Neural progenitor cell (in vitro differentiated cells): ENCODE measurements at regions not wholly inside any gene's neighbourhood (a gene's known extent, or its start where the extent isn't known, plus 50 kb on each side); places are given as distances from the start of the nearest gene placed in this dataset.

ENCODE experiments used
- DNase-seq: peaks from one replicate; pipeline ENCODE4 v3.0.0-alpha.2; 2016; ENCODE audit warnings: low spot score
- H2AFZ ChIP-seq: fragments of 200-600 bp; sonication (generic); replicated peaks from 2 replicates; pipeline ENCODE4 v1.6.1; 2016; ENCODE audit warnings: antibody characterized with exemption
- H3F3A ChIP-seq: fragments of 200-600 bp; sonication (generic); 2 replicates; pipeline ENCODE4 v1.6.1; 2016; ENCODE audit warnings: antibody characterized with exemption, low read depth
- H3K27ac ChIP-seq: fragments of 200-600 bp; sonication (generic); 2 replicates; pipeline ENCODE4 v1.5.1; 2016; ENCODE audit warnings: mild to moderate bottlenecking
- H3K27me3 ChIP-seq: fragments of 200-600 bp; sonication (generic); 2 replicates; pipeline ENCODE4 v1.6.1; 2016; ENCODE audit warnings: mild to moderate bottlenecking, moderate library complexity
- H3K36me3 ChIP-seq: fragments of 200-600 bp; sonication (generic); 2 replicates; pipeline ENCODE4 v1.5.1; 2016
- H3K4me1 ChIP-seq: fragments of 200-600 bp; sonication (generic); 2 replicates; pipeline ENCODE4 v1.6.1; 2016; ENCODE audit warnings: mixed run types
- H3K4me2 ChIP-seq: fragments of 200-600 bp; sonication (generic); 2 replicates; pipeline ENCODE4 v1.6.1; 2016
- H3K4me3 ChIP-seq: fragments of 200-600 bp; sonication (generic); 2 replicates; pipeline ENCODE4 v1.5.1; 2016
- H3K79me2 ChIP-seq: fragments of 200-600 bp; sonication (generic); 2 replicates; pipeline ENCODE4 v1.6.1; 2016; ENCODE audit warnings: low read depth
- H3K9ac ChIP-seq: fragments of 200-600 bp; sonication (generic); 2 replicates; pipeline ENCODE4 v1.6.1; 2016
- H3K9me3 ChIP-seq: fragments of 200-600 bp; sonication (generic); 2 replicates; pipeline ENCODE4 v1.5.1; 2016; ENCODE audit warnings: low read depth
- H4K20me1 ChIP-seq: fragments of 200-600 bp; sonication (generic); 2 replicates; pipeline ENCODE4 v1.6.1; 2016; ENCODE audit warnings: low read depth
- H3K27ac Mint-ChIP-seq: 3 replicates; pipeline ENCODE4 v1.8.0; 2021; ENCODE audit warnings: mixed read lengths
- H3K27me3 Mint-ChIP-seq: 2 replicates; pipeline ENCODE4 v1.8.0; 2022; ENCODE audit warnings: low read depth, mild to moderate bottlenecking, inconsistent platforms, moderate library complexity, mixed read lengths; ENCODE audit not compliant: insufficient read depth
- H3K36me3 Mint-ChIP-seq: 3 replicates; pipeline ENCODE4 v1.8.0; 2021; ENCODE audit warnings: mixed read lengths
- H3K4me1 Mint-ChIP-seq: 3 replicates; pipeline ENCODE4 v1.8.0; 2021; ENCODE audit warnings: mixed read lengths
- H3K4me3 Mint-ChIP-seq: 3 replicates; pipeline ENCODE4 v1.8.0; 2021; ENCODE audit warnings: mild to moderate bottlenecking, moderate library complexity, mixed read lengths
- H3K9me3 Mint-ChIP-seq: 3 replicates; pipeline ENCODE4 v1.8.0; 2020; ENCODE audit warnings: mixed read lengths
- EZH2 ChIP-seq: fragments of 200-600 bp; sonication (generic); IDR thresholded peaks from 2 replicates; pipeline ENCODE4 v1.6.1; 2017; ENCODE audit warnings: antibody characterized with exemption, mild to moderate bottlenecking, moderate library complexity
- EZH2phosphoT487 ChIP-seq: fragments of 200-600 bp; sonication (generic); IDR thresholded peaks from 2 replicates; pipeline ENCODE4 v1.6.1; 2017; ENCODE audit warnings: antibody characterized with exemption
- TF ChIP-seq, protein P1 (sequence below): fragments of 200-600 bp; sonication (generic); IDR thresholded peaks from 2 replicates; pipeline ENCODE4 v1.5.1; 2017; ENCODE audit warnings: antibody characterized with exemption, mild to moderate bottlenecking

DNA sequence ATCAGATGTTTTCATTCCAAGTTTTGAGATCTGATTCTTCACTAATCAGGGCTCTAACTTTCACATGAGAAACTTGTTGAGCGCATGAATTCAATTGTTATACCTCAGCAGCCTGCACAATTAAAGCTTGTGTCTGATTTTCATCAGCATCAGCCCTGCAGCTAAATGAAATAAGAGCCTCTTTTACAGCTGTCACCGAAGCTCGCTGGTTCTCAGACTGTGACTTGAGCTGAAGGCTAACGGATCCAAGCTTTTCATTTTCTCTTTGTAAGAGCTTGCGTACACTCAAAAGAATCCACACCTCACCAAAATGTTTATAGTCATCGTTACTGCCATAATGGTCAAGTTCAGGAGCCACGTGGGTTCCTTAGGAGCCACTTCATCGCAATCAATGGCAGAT is 65.5 kb upstream of the BEGAIN start:
- Histone ChIP-seq H3K9me3 (no peaks in the 10 kb centered on the region), H3K4me3 (no peak overlapping the region), H4K20me1 (no peaks in the 10 kb centered on the region), H2AFZ (no peak overlapping the region), H3K27me3 (no peaks in the 10 kb centered on the region), H3K9ac (no peak overlapping the region), H3F3A (peaks cover 23% of the 10 kb centered on the region), H3K27ac (no peak overlapping the region), H3K36me3 (no peaks in the 10 kb centered on the region), H3K79me2 (no peaks in the 10 kb centered on the region), H3K4me2 (no peak overlapping the region), H3K4me1 (peaks cover 29% of the 10 kb centered on the region)
- Mint-ChIP-seq H3K27ac (no peak overlapping the region), H3K4me3 (no peak overlapping the region), H3K36me3 (no peaks in the 10 kb centered on the region), H3K27me3 (peaks cover 9% of the 10 kb centered on the region), H3K4me1 (peaks cover 29% of the 10 kb centered on the region), H3K9me3 (no peaks in the 10 kb centered on the region)
- TF ChIP-seq, protein P1, sequence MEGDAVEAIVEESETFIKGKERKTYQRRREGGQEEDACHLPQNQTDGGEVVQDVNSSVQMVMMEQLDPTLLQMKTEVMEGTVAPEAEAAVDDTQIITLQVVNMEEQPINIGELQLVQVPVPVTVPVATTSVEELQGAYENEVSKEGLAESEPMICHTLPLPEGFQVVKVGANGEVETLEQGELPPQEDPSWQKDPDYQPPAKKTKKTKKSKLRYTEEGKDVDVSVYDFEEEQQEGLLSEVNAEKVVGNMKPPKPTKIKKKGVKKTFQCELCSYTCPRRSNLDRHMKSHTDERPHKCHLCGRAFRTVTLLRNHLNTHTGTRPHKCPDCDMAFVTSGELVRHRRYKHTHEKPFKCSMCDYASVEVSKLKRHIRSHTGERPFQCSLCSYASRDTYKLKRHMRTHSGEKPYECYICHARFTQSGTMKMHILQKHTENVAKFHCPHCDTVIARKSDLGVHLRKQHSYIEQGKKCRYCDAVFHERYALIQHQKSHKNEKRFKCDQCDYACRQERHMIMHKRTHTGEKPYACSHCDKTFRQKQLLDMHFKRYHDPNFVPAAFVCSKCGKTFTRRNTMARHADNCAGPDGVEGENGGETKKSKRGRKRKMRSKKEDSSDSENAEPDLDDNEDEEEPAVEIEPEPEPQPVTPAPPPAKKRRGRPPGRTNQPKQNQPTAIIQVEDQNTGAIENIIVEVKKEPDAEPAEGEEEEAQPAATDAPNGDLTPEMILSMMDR = no peak
- TF ChIP-seq EZH2phosphoT487 (no peak), EZH2 (no peak)
- no peak for DNase-seq

DNA sequence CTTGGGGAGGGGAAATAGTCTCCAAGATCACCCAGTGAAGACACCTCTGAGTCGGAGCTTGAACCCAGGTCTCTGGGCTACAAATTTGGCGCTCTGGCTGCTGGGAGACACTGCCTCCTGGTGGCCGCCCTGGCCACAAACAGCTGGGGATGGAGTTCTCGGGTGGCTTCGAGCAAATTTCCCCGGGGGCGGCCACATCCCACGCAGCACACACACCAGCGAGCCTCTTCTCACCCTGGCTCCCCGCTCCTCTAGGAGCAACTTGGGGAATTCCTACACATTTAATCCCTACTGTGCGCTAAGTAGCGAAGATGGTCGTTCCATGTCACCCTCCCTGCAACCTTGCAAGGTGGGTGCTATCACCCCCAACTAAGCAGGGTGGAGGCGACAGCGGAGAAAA is 66.2 kb upstream of the BEGAIN start:
- Mint-ChIP-seq H3K9me3 (no peaks in the 10 kb centered on the region), H3K27me3 (peaks cover 11% of the 10 kb centered on the region), H3K27ac (no peak overlapping the region), H3K4me1 (peaks cover 31% of the 10 kb centered on the region), H3K4me3 (peak overlapping the region; percentile 67), H3K36me3 (no peaks in the 10 kb centered on the region)
- TF ChIP-seq EZH2phosphoT487 (no peak), EZH2 (no peak)
- TF ChIP-seq, protein P1 = peak; percentile 65
- Histone ChIP-seq H3K9me3 (no peaks in the 10 kb centered on the region), H3K4me1 (peaks cover 34% of the 10 kb centered on the region), H3K27ac (no peak overlapping the region), H3K9ac (no peak overlapping the region), H3K36me3 (no peaks in the 10 kb centered on the region), H3F3A (peaks cover 23% of the 10 kb centered on the region), H3K27me3 (no peaks in the 10 kb centered on the region), H2AFZ (no peak overlapping the region), H3K79me2 (no peaks in the 10 kb centered on the region), H3K4me2 (no peak overlapping the region), H4K20me1 (no peaks in the 10 kb centered on the region), H3K4me3 (no peak overlapping the region)
- DNase-seq = peak; percentile 40

DNA sequence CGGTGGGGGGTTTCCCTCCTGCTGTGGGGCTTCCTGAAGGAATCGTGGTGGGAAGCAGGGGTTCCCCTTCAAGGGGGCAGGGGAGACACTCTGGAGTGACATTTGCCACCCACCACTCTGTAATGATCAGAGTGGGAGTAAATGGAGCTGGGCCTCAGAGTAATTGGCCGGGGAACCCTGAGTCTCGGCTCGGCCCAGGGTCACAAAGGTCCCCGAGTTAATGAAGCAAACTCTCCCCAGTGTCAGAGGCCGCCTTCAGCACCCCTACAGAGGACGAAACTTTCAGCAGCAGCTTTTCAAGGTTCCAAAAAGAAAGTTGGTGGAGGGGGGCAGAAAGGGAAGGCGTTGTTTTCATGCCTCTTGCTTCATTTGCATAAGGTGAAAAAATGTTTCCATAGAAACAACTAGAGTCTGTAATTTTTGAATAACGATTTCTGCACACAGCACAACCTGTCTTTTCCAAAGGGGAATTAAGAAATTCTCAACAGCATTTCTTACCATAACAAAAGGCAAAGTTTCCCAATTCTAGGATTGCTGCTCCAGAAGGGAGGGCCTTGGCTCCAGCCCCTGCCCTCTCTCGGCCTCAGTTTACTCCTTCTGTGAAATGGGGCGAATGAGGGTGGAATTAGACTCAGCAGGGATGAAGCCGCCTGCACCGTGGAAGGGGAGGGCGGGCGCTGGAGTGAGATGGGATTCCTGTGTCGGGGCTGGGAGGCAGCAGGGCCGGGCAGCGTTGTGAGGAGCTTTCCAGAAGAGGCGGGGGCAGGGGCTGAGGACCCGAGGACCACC is 67.0 kb upstream of the BEGAIN start:
- no peak for DNase-seq
- Histone ChIP-seq H3K4me3 (no peak overlapping the region), H3K9me3 (no peaks in the 10 kb centered on the region)

More for the DNA sequence above, 67.0 kb upstream of the BEGAIN start:
- Histone ChIP-seq H3K4me1 (peaks cover 40% of the 10 kb centered on the region), H3K27me3 (no peaks in the 10 kb centered on the region), H3K9ac (no peak overlapping the region), H3K36me3 (no peaks in the 10 kb centered on the region), H3K4me2 (peak overlapping the region; percentile 54), H4K20me1 (no peaks in the 10 kb centered on the region), H3K27ac (no peak overlapping the region), H3K79me2 (no peaks in the 10 kb centered on the region), H3F3A (peaks cover 27% of the 10 kb centered on the region), H2AFZ (no peak overlapping the region)
- H3K36me3 Mint-ChIP-seq = no peaks in the 10 kb centered on the region
- H3K4me3 Mint-ChIP-seq = peak overlapping the region; percentile 30
- H3K4me1 Mint-ChIP-seq = peaks cover 37% of the 10 kb centered on the region
- TF ChIP-seq EZH2phosphoT487 = no peak
- no peak for TF ChIP-seq EZH2
- TF ChIP-seq, protein P1 = no peak
- H3K27me3 Mint-ChIP-seq = peaks cover 9% of the 10 kb centered on the region
- no peaks in the 10 kb centered on the region for H3K9me3 Mint-ChIP-seq
- no peak overlapping the region for H3K27ac Mint-ChIP-seq
